ENCODE measurements at regions not wholly inside any gene's neighbourhood (a gene's known extent, or its start where the extent isn't known, plus 50 kb on each side); places are given as distances from the start of the nearest gene placed in this dataset.

- TF ChIP-seq, protein P1, sequence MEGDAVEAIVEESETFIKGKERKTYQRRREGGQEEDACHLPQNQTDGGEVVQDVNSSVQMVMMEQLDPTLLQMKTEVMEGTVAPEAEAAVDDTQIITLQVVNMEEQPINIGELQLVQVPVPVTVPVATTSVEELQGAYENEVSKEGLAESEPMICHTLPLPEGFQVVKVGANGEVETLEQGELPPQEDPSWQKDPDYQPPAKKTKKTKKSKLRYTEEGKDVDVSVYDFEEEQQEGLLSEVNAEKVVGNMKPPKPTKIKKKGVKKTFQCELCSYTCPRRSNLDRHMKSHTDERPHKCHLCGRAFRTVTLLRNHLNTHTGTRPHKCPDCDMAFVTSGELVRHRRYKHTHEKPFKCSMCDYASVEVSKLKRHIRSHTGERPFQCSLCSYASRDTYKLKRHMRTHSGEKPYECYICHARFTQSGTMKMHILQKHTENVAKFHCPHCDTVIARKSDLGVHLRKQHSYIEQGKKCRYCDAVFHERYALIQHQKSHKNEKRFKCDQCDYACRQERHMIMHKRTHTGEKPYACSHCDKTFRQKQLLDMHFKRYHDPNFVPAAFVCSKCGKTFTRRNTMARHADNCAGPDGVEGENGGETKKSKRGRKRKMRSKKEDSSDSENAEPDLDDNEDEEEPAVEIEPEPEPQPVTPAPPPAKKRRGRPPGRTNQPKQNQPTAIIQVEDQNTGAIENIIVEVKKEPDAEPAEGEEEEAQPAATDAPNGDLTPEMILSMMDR (IDR thresholded peaks at IDR 0.05): no peak
- H3K9me3 Mint-ChIP-seq: no peaks in the 10 kb centered on the region
- DNase-seq (no peak), ATAC-seq (no peak)
- ChIA-PET CTCF (no interaction called here), POLR2A (interaction anchor here (1.6 kb wide), 1 partner anchor 8 kb away, joined by 3 read pairs; no protein-coding TSS in a partner anchor)
- no peak overlapping the region for H3K27ac Mint-ChIP-seq
- no peak overlapping the region for H3K4me3 Mint-ChIP-seq
- peaks cover 2% of the 10 kb centered on the region for H3K27me3 Mint-ChIP-seq
- intact Hi-C loops (cut with micrococcal nuclease): no loop called here
- H3K36me3 Mint-ChIP-seq (ENCODE audit: low read depth): no peaks in the 10 kb centered on the region
- H3K4me1 Mint-ChIP-seq (ENCODE audit: low read depth): no peaks in the 10 kb centered on the region
These were observed 569.9 kb downstream of the CDH26 start for GRCh38 chr20:60528141-60528540.

- ATAC-seq: no peak
- H3K36me3 Mint-ChIP-seq (ENCODE audit: low read depth): no peaks in the 10 kb centered on the region
- POLR2A ChIA-PET: interaction anchor here (0.7 to 1.6 kb wide), 2 partner anchors 9 to 20 kb away, joined by 3 read pairs; no protein-coding TSS in a partner anchor
These were observed 570.9 kb downstream of the CDH26 start for GRCh38 chr20:60529149-60529548.

GRCh38 chr20:60535211-60535610, 577.0 kb downstream of the CDH26 start:
- no peaks in the 10 kb centered on the region for H3K9me3 Mint-ChIP-seq
- no peaks in the 10 kb centered on the region for H3K4me1 Mint-ChIP-seq (ENCODE audit: low read depth)
- no peak for DNase-seq
- no peak overlapping the region for H3K27ac Mint-ChIP-seq
- ChIA-PET POLR2A (interaction anchor here (1.4 kb wide), 1 partner anchor 20 kb away, joined by 3 read pairs; no protein-coding TSS in a partner anchor), CTCF (no interaction called here)
- H3K27me3 Mint-ChIP-seq: peaks cover 6% of the 10 kb centered on the region
- no peaks in the 10 kb centered on the region for H3K36me3 Mint-ChIP-seq (ENCODE audit: low read depth)
- TF ChIP-seq, protein P1 (IDR thresholded peaks at IDR 0.05): no peak
- no peak overlapping the region for H3K4me3 Mint-ChIP-seq
- no peak for ATAC-seq
- intact Hi-C loops (cut with micrococcal nuclease): no loop called here

More at GRCh38 chr20:60529149-60529548, 570.9 kb downstream of the CDH26 start:
- Mint-ChIP-seq H3K4me3 (no peak overlapping the region), H3K9me3 (no peaks in the 10 kb centered on the region), H3K27me3 (peaks cover 2% of the 10 kb centered on the region), H3K27ac (no peak overlapping the region), H3K4me1 (ENCODE audit: low read depth) (no peaks in the 10 kb centered on the region)
- TF ChIP-seq, protein P1 (IDR thresholded peaks at IDR 0.05): no peak
- intact Hi-C loops (cut with micrococcal nuclease): no loop called here
- CTCF ChIA-PET: no interaction called here
- no peak for DNase-seq

DNA sequence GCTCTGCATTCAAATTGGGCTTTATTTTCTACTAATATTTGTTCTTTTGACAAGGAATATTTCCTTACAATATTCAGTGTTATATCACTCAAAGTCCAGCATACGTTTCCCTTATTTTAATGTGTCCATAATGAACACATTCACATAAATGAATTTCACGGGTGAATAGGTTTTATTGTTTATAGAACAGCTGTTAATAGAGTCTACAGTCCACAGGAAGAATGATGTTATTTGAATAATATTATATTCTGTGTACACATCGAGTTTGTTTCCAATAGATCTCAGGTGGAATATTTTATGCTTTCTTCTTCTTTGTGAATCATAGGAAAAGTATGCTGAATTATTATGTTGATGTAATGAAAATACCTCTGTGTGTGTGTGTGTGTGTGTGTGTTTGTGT, 582.4 kb downstream of the CDH26 start:
- no peaks in the 10 kb centered on the region for H3K4me1 Mint-ChIP-seq (ENCODE audit: low read depth)
- CTCF ChIA-PET: no interaction called here

GRCh38 chr20:60541991-60542390, 583.8 kb downstream of the CDH26 start:
- intact Hi-C loops (cut with micrococcal nuclease): no loop called here
- H3K27me3 Mint-ChIP-seq: peaks cover 3% of the 10 kb centered on the region
- no peak overlapping the region for H3K4me3 Mint-ChIP-seq
- TF ChIP-seq, protein P1 (IDR thresholded peaks at IDR 0.05): no peak
- ATAC-seq: no peak
- ChIA-PET CTCF (no interaction called here), POLR2A (no interaction called here)
- H3K36me3 Mint-ChIP-seq (ENCODE audit: low read depth): no peaks in the 10 kb centered on the region
- no peak for DNase-seq
- H3K9me3 Mint-ChIP-seq: peaks cover 2% of the 10 kb centered on the region
- H3K4me1 Mint-ChIP-seq (ENCODE audit: low read depth): no peaks in the 10 kb centered on the region
- no peak overlapping the region for H3K27ac Mint-ChIP-seq

More for the DNA sequence above, 582.4 kb downstream of the CDH26 start:
- POLR2A ChIA-PET: no interaction called here
- DNase-seq: no peak
- Mint-ChIP-seq H3K9me3 (no peaks in the 10 kb centered on the region), H3K27ac (no peak overlapping the region), H3K4me3 (no peak overlapping the region), H3K36me3 (ENCODE audit: low read depth) (no peaks in the 10 kb centered on the region), H3K27me3 (peaks cover 4% of the 10 kb centered on the region)
- intact Hi-C loops (cut with micrococcal nuclease): no loop called here
- TF ChIP-seq, protein P1 (IDR thresholded peaks at IDR 0.05): no peak
- no peak for ATAC-seq

All from activated CD8-positive, alpha-beta T cell treated with anti-CD3 and anti-CD28 coated beads for 36 hours (primary cell).